ENCODE measurements at regions not wholly inside any gene's neighbourhood (a gene's known extent, or its start where the extent isn't known, plus 50 kb on each side); places are given as distances from the start of the nearest gene placed in this dataset.

DNA sequence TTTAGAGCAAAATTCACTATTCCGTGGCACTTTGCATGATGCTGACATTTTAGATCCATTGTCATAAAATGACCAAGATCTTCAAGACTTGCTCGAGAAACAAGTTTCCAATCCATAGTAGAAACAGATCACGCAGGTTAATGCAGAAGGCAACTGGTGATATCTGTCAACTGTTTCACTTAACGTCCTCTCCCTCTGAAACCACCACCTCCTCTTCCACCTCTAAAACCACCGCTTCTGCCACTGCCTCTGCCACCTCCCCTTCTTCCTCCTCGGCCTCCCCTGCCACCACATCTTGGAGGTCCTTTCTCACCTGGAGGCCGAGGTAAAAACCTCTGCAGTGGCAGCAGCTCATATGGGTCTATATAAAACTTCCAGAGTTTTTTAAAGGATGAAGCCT, 84.6 kb upstream of the IRF2 start:
- H4K5ac ChIP-seq (ENCODE audit: insufficient read length, low read depth, low read length): no peak overlapping the region
- no peak overlapping the region for H2BK5ac ChIP-seq (ENCODE audit: low read depth, low read length)
- no peak overlapping the region for H3K9ac ChIP-seq (replicated peaks in 1 of 4; ENCODE audit: extremely low read depth in 1 of 4, low read depth in 3 of 4, low read length in 3 of 4)
- no peak overlapping the region for H2BK20ac ChIP-seq (ENCODE audit: low read length)
- no peaks in the 10 kb centered on the region for H3K4me1 ChIP-seq (replicated peaks in 1 of 4; ENCODE audit: control insufficient read depth in 3 of 4, insufficient read depth in 4 of 4, low read length in 3 of 4)
- no peak overlapping the region for H3K4me3 ChIP-seq (ENCODE audit: extremely low read depth in 1 of 4, insufficient read depth in 2 of 4, low read depth in 3 of 4, low read length in 4 of 4)
- no peak overlapping the region for H4K91ac ChIP-seq (replicated peaks; ENCODE audit: insufficient read length, low read length)
- 81% methylated on average over 7 of the region's 7 CpGs; no CpG with 5 or more reads in 1 of the 2 experiments for WGBS, 2 experiments (ENCODE audit: extremely low coverage in 1 of 2, insufficient coverage in 1 of 2, insufficient read length in 1 of 2, insufficient replicate concordance in 2 of 2, low coverage in 1 of 2, low lambda C conversion rate in 2 of 2, missing lambda C conversion rate in 1 of 2)
- H2AK5ac ChIP-seq (ENCODE audit: low read depth, low read length): no peak overlapping the region
- H2BK120ac ChIP-seq (replicated peaks; ENCODE audit: low read depth, low read length): no peak overlapping the region
- H3K23ac ChIP-seq (ENCODE audit: insufficient read length): no peak overlapping the region
- no peak overlapping the region for H3K4me2 ChIP-seq (ENCODE audit: insufficient read depth in 1 of 2, low read depth in 2 of 2, low read length in 2 of 2)
- DNase-seq (ENCODE audit: low read depth in 1 of 2, low spot score in 2 of 2) (no peak), FAIRE-seq (no peak)
- H3K36me3 ChIP-seq (ENCODE audit: control insufficient read depth in 2 of 4, insufficient read depth in 4 of 4, low read length in 3 of 4): no peaks in the 10 kb centered on the region
- H2BK12ac ChIP-seq (ENCODE audit: low read depth, low read length): no peak overlapping the region
- CTCF ChIA-PET (ENCODE audit: partially characterized antibody): no interaction called here
- H3K9me3 ChIP-seq (ENCODE audit: insufficient read depth in 2 of 2, low read depth in 1 of 2, low read length in 1 of 2): no peaks in the 10 kb centered on the region
- H2BK15ac ChIP-seq (ENCODE audit: low read length): no peak overlapping the region
- H3K18ac ChIP-seq (ENCODE audit: extremely low read depth, low read length): no peak overlapping the region
- no peaks in the 10 kb centered on the region for H3K79me1 ChIP-seq (ENCODE audit: low read depth, low read length)
- H4K20me1 ChIP-seq (replicated peaks in 1 of 2; ENCODE audit: control insufficient read depth in 1 of 2, insufficient read depth in 2 of 2, low read length in 2 of 2): no peaks in the 10 kb centered on the region
- no peak overlapping the region for H2AFZ ChIP-seq (ENCODE audit: low read length)
- POLR2A ChIA-PET (ENCODE audit: partially characterized antibody): no interaction called here
- no peak overlapping the region for H4K8ac ChIP-seq (ENCODE audit: extremely low read depth, insufficient read depth, low read length)
- H3K27ac ChIP-seq (ENCODE audit: low read depth, low read length): no peak overlapping the region
- no peak overlapping the region for H3K14ac ChIP-seq (ENCODE audit: insufficient read length)
- H3K4ac ChIP-seq (replicated peaks; ENCODE audit: insufficient read length, low read depth, low read length): no peak overlapping the region
- no peaks in the 10 kb centered on the region for H3K23me2 ChIP-seq (ENCODE audit: low read depth, low read length)
- H3K56ac ChIP-seq (replicated peaks; ENCODE audit: insufficient read length, low read depth, low read length): no peak overlapping the region
- no peaks in the 10 kb centered on the region for H3K79me2 ChIP-seq (ENCODE audit: control insufficient read depth in 1 of 2, insufficient read depth in 2 of 2, low read length in 2 of 2)
- no peaks in the 10 kb centered on the region for H3K27me3 ChIP-seq (replicated peaks in 1 of 4; ENCODE audit: control insufficient read depth in 3 of 4, extremely low read depth in 1 of 4, insufficient read depth in 3 of 4, low read length in 3 of 4)
- TF ChIP-seq YY1 (IDR thresholded peaks at IDR 0.05; ENCODE audit: low read depth, low read length): no peak
- TF ChIP-seq ASH2L (IDR thresholded peaks at IDR 0.05; ENCODE audit: low read length): no peak
- TF ChIP-seq PHF8 (conservative IDR thresholded peaks at IDR 0.05; ENCODE audit: low read depth, low read length): no peak
- no peak for TF ChIP-seq RBBP5 (IDR thresholded peaks at IDR 0.05; ENCODE audit: borderline replicate concordance, low read depth, low read length)
- TF ChIP-seq, protein P1, sequence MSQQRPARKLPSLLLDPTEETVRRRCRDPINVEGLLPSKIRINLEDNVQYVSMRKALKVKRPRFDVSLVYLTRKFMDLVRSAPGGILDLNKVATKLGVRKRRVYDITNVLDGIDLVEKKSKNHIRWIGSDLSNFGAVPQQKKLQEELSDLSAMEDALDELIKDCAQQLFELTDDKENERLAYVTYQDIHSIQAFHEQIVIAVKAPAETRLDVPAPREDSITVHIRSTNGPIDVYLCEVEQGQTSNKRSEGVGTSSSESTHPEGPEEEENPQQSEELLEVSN (IDR thresholded peaks at IDR 0.05): no peak
- TF ChIP-seq CBX5 (IDR thresholded peaks at IDR 0.05; ENCODE audit: low read depth, low read length): no peak
- no peak for TF ChIP-seq SRF (IDR thresholded peaks at IDR 0.05; ENCODE audit: low read depth, low read length)
- TF ChIP-seq EGR1 (IDR thresholded peaks at IDR 0.05; ENCODE audit: borderline replicate concordance, low read depth, low read length): no peak
